GM18858 (cell line): ENCODE measurements at regions not wholly inside any gene's neighbourhood (a gene's known extent, or its start where the extent isn't known, plus 50 kb on each side); places are given as distances from the start of the nearest gene placed in this dataset.
"Not testable (repeated sequence)": the region's sequence is repeated elsewhere in the genome, so short reads cannot be mapped to it uniquely, and the experiment has no call there.

ENCODE experiments used
- ATAC-seq: cut with Tn5 transposase; IDR thresholded peaks from one replicate; pipeline ENCODE4 v1.9.1; 2021; ENCODE audit not compliant: unreplicated experiment

- ATAC-seq = no peak
Measured at GRCh38 chr1:68777851-68778250, 281.0 kb upstream of the DEPDC1 start.

- not testable (repeated sequence) for ATAC-seq
Measured at GRCh38 chr1:68779841-68780240, 283.0 kb upstream of the DEPDC1 start.

- ATAC-seq = no peak
Measured at GRCh38 chr1:68780919-68781318, 284.0 kb upstream of the DEPDC1 start.

DNA sequence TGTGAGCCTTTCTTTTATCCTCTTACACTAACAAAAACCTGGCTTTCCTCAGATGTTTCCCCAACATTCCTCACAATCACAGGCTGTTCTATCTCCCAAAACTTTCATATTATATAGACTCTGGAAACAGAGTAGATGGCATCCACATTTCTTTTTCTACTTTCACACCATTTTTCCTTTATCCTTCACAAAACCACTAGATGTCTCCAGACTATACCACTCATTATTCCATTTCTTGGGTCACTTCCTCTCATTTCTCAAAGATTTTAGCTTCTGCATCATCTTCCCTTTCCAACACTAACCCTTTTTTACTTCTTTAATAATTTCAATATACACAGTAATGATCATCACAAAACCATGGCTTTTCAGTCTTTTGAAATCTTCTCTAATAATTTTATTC lies 286.0 kb upstream of the DEPDC1 start:
- no peak for ATAC-seq

- ATAC-seq = no peak
Measured at GRCh38 chr1:68785328-68785727, 288.4 kb upstream of the DEPDC1 start.

GRCh38 chr1:68788762-68789161 lies 291.9 kb upstream of the DEPDC1 start:
- no peak for ATAC-seq

DNA sequence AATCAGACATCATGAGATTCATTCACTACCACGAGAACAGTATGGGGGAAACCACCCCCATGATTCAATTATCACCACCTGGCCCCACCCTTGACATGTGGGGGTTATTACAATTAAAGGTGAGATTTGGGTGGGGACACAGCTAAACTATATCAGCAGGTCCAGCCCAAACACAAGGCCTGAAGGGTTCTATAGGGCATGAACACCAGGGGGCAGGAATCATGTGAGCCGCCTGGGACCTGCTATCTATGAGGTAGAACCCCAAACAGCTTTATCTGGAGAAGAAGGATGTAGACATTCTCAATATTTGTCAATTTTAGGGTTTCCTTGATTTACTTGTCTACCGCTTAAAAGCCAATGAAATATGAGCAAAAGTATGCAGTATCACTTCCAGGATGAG lies 294.9 kb upstream of the DEPDC1 start:
- ATAC-seq = no peak

GRCh38 chr1:68795956-68796355 lies 299.1 kb upstream of the DEPDC1 start:
- no peak for ATAC-seq

DNA sequence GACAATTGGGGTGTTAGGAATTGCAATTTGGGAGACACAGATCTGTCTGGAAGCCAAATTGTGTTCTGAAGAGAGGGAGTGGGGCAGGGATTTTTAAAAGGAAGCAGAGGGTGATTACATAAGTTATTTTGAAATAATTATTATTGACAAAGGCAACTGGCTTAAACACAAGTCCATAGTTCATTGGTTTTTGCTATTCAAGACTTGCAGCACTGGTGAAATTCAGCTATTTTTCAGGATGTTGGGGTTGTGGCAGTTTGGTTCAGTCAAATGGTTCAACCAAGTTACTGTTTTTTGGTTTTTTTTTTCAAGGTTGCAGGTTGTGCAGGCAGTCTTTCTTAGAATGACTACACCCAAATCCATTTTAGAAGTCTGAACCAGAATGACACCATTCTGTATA lies 300.0 kb upstream of the DEPDC1 start:
- no peak for ATAC-seq

DNA sequence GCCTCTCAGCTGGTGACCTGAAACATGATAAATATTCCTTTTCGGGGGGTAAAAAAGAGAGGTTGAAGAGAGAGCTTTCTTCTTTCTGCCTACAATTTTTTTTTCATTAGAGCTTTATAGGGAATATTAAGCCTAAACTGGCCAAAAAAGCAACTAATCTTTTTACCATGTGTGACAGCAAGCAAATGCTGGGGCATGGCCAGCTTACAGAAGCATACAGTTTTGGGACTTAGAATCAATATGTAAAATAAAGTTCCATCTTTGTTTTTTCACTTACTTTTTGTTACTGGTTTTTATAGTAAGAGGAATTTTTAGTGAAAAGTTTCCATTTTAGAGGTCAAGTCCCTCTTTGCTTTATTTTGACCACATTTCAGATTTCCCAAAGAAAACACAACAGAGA lies 301.2 kb upstream of the DEPDC1 start:
- ATAC-seq = no peak

- ATAC-seq = no peak
Measured at GRCh38 chr1:68799096-68799495, 302.2 kb upstream of the DEPDC1 start.

DNA sequence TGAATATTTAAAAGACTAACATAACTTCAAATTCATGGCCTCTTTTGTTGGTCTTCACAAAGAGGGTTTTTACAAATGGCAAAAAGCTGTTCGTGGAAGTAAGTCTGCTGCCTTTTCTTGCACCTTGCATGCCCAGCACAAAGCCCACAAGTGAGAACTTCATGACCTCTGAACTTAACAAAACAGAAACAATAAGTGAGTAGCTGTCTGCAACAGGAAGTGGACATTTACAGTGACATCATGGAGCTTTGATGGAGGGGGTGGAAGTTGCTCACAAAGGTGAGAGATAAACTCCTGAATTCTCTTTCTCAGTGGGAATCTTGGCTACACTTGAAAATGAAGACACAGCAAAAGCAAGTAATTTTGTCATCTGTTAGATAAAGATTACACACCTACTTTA lies 303.3 kb upstream of the DEPDC1 start:
- no peak for ATAC-seq

GRCh38 chr1:68801440-68801839 lies 304.6 kb upstream of the DEPDC1 start:
- no peak for ATAC-seq

GRCh38 chr1:68805097-68805641 lies 308.3 kb upstream of the DEPDC1 start:
- no peak for ATAC-seq

DNA sequence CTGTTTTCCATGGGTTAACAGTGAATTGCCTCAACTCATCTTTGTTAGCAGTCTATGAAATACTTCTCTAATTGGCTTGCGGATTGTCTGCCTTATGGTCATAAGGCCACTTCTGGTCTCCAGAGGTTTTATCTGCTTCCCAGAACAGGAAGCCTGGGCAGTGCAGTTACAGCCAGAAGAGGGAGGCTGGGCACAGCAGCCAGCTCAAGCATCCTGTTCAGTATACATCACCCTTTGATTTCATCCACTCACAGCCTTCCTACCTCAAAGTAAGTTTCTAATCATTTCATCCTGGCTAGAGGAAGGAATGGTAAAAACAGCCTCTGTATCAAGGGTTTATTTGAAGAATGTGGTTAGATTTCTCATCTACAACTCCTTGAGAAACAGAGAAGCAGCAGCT lies 311.5 kb upstream of the DEPDC1 start:
- no peak for ATAC-seq

- no peak for ATAC-seq
Measured at GRCh38 chr1:68811806-68812205, 314.9 kb upstream of the DEPDC1 start.

DNA sequence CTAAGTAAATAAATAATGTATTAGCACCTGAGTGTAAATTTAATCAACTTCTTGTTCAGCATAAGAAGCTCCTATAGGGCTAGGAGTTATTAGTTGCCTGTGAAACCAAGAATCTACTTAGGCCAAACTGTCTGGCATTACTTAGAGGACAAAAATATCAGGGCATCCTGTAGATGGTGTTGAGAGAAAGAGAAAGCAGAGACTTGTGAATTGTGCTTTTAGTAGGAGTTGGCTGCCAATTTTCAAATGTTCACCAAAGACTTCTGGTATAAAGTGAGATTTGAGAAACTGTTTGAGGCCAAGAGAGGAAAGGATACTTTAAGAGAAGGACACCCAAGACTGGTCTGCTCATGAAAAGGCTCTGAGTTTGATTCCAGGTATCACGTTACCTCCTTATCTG lies 315.5 kb upstream of the DEPDC1 start:
- ATAC-seq = no peak

DNA sequence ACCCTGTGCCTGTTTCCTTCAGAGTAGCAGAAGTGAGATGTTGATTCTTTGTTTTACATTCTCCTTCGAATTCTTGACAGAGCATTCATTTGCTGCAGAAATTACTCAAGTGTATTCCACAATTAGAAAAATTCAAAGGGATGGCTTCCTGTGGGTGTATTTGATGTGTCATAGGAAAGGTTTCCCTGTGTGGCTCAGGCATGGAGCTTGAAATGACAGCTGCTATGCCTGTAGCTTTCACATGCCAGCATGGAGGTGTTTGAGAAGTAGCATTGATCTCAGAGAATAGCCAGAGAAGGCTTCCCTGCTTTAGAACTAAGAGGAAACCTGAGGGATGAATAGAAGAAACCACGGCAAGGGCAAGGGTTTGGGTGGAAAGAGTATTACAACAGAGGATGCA lies 317.2 kb upstream of the DEPDC1 start:
- ATAC-seq = no peak

DNA sequence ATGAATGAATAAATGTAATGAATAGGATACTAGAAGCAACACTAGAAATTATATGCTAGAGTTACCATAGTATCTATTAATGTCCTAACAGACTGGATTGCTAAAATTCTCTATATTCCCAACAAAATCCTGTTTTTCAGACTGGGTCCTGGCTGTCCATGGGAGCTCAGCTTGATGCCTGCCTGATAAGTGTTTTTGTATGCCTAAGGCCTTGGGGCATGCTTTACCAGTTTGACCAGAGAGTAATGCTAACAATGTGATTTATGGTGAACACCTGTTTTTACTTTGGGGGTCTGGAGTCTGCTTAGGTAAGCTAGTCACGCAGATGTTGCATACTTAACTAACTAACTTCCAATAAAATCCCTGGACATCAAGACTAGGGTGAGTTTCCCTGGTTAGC lies 318.8 kb upstream of the DEPDC1 start:
- no peak for ATAC-seq

- ATAC-seq = not testable (repeated sequence)
Measured at GRCh38 chr1:68817505-68818210, 320.8 kb upstream of the DEPDC1 start.

- no peak for ATAC-seq
Measured at GRCh38 chr1:68819190-68819829, 322.4 kb upstream of the DEPDC1 start.

DNA sequence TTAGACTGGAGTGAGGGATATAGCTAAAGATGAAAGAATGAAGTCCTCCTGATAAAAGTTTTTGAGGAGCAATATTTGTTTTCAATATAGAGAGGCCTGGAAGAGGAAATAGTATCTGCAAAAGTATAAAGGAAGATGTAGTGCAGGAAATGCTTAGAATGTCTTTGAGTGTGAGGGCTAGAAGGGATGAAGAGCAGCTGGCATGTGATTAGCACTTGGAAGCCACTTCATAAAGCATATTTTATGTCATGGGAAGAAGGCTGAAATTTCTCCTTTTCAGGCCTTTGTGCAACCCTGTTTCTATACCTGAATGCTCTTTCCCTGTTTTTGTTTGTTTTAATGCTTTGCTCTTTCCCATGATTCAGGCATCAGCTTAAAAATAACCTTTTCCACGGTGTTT lies 323.3 kb upstream of the DEPDC1 start:
- no peak for ATAC-seq

DNA sequence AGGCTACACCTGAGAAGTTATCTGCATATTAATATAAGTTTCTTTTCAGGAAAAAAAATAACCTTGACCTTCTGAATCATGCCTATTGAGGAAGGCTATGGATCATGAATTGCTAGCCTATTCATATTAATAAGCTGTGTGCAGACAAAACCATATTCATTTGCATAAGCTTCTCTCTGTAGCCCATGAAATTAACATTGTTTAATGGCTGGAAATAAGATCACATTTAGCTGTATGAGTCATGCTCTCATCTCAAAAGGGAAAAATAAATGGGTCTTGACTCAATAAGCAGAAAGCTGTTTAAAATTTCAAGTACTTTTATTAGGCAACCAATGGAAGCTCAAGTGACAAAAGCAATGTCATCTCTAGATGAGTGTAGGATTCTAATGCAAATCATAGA lies 330.0 kb upstream of the DEPDC1 start:
- no peak for ATAC-seq
